ENCODE measurements at regions not wholly inside any gene's neighbourhood (a gene's known extent, or its start where the extent isn't known, plus 50 kb on each side); places are given as distances from the start of the nearest gene placed in this dataset.

DNA sequence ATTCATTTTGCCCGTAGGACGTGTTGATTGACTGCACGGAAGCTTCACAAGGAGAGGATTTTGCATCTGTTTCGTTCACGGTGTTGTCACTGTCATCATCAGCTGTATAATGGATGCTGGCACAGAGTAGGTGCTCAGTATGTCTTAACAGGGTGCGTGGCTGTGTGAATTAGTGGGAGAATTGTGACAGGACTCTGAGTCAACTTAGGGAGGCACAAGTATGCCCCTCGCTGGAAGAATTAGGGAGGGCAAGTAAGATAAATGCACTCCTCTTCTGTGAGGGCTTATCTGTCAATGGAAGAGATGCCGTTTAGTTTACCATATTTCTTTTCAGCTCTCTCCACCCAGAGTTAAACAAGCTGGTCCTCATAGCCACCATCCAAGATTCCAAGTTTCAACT is 107.2 kb downstream of the TRIML1 start:
- Histone ChIP-seq H3K9me3 (ENCODE audit: control insufficient read depth, low read length) (no peaks in the 10 kb centered on the region), H3K9ac (ENCODE audit: extremely low read depth, low read length, poor library complexity, severe bottlenecking) (no peak overlapping the region), H3K27ac (ENCODE audit: low read depth, low read length) (no peak overlapping the region), H3K36me3 (ENCODE audit: control insufficient read depth, insufficient read depth, low read length) (no peaks in the 10 kb centered on the region), H3K27me3 (ENCODE audit: control insufficient read depth, insufficient read depth, low read length, poor library complexity, severe bottlenecking) (no peaks in the 10 kb centered on the region), H3K4me1 (ENCODE audit: control insufficient read depth, insufficient read depth, low read length) (no peaks in the 10 kb centered on the region), H3K4me3 (ENCODE audit: low read length) (no peak overlapping the region)
- DNase-seq: peak; percentile 76
- H3K9me3 Mint-ChIP-seq: no peaks in the 10 kb centered on the region
- H3K27me3 Mint-ChIP-seq (ENCODE audit: insufficient read depth): no peaks in the 10 kb centered on the region
- TF ChIP-seq, protein P1, sequence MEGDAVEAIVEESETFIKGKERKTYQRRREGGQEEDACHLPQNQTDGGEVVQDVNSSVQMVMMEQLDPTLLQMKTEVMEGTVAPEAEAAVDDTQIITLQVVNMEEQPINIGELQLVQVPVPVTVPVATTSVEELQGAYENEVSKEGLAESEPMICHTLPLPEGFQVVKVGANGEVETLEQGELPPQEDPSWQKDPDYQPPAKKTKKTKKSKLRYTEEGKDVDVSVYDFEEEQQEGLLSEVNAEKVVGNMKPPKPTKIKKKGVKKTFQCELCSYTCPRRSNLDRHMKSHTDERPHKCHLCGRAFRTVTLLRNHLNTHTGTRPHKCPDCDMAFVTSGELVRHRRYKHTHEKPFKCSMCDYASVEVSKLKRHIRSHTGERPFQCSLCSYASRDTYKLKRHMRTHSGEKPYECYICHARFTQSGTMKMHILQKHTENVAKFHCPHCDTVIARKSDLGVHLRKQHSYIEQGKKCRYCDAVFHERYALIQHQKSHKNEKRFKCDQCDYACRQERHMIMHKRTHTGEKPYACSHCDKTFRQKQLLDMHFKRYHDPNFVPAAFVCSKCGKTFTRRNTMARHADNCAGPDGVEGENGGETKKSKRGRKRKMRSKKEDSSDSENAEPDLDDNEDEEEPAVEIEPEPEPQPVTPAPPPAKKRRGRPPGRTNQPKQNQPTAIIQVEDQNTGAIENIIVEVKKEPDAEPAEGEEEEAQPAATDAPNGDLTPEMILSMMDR (conservative IDR thresholded peaks at IDR 0.05): peak; percentile 72
- H3K4me1 Mint-ChIP-seq: peaks cover 5% of the 10 kb centered on the region
- 75 to 78% methylated on average over 6 to 8 of the region's 8 CpGs for WGBS, 2 experiments (ENCODE audit: insufficient coverage in 1 of 2, insufficient read length in 1 of 2)
- H3K4me3 Mint-ChIP-seq: no peak overlapping the region
- H3K36me3 Mint-ChIP-seq (ENCODE audit: low read depth): no peaks in the 10 kb centered on the region
- no peak overlapping the region for H3K27ac Mint-ChIP-seq

DNA sequence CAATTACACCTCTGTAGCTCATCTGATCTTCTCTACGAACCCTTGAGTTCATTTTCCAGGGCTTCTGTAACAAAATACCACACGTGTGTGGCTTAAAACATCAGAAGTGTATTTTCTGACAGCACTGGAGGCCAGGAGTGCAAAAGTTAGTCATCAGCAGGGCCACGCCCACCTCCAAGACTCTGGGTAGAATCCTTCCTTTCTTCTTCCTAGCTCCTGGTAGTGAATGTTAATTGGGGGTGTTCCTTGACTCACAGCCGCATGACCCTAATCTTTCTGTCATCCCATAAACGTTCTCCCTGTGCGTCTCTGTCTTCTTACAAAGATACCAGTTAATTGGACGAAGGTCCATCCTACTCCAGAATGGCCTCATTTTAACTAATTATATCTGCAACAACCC is 115.0 kb downstream of the TRIML1 start:
- 90 to 92% methylated on average over 4 to 7 of the region's 7 CpGs for WGBS, 2 experiments (ENCODE audit: insufficient coverage in 1 of 2, insufficient read length in 1 of 2)
- Histone ChIP-seq H3K27ac (ENCODE audit: low read depth, low read length) (no peak overlapping the region), H3K9ac (ENCODE audit: extremely low read depth, low read length, poor library complexity, severe bottlenecking) (no peak overlapping the region), H3K9me3 (ENCODE audit: control insufficient read depth, low read length) (no peaks in the 10 kb centered on the region), H3K4me1 (ENCODE audit: control insufficient read depth, insufficient read depth, low read length) (no peaks in the 10 kb centered on the region), H3K4me3 (ENCODE audit: low read length) (no peak overlapping the region), H3K36me3 (ENCODE audit: control insufficient read depth, insufficient read depth, low read length) (no peaks in the 10 kb centered on the region), H3K27me3 (ENCODE audit: control insufficient read depth, insufficient read depth, low read length, poor library complexity, severe bottlenecking) (no peaks in the 10 kb centered on the region)
- TF ChIP-seq, protein P1 (conservative IDR thresholded peaks at IDR 0.05): no peak
- no peak overlapping the region for H3K27ac Mint-ChIP-seq
- no peaks in the 10 kb centered on the region for H3K9me3 Mint-ChIP-seq
- no peak for DNase-seq
- H3K27me3 Mint-ChIP-seq (ENCODE audit: insufficient read depth): no peaks in the 10 kb centered on the region
- H3K36me3 Mint-ChIP-seq (ENCODE audit: low read depth): no peaks in the 10 kb centered on the region
- H3K4me1 Mint-ChIP-seq: no peaks in the 10 kb centered on the region
- no peak overlapping the region for H3K4me3 Mint-ChIP-seq

DNA sequence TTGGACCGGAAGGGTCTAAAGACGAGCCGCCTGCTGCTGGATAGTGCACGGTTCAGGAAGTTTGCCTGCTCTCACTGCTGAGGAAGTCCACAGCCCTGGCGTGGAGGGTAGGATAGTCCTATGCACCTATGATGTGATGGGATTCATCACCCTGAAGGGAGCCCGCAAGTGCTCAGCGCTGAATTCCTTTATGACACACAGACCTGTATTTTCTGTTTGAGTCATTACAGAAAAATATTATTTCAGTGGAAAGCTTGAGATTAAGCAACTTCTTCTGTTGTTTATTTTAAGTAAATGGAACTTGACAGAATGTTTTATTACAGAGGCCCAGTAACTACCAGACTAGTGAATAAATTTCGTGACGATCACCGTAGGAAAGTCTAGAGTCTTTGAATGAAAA is 123.2 kb downstream of the TRIML1 start:
- WGBS, 2 experiments (ENCODE audit: insufficient coverage in 1 of 2, insufficient read length in 1 of 2): 95% methylated on average over 10 of the region's 10 CpGs; no CpG with 5 or more reads in 1 of the 2 experiments
- Mint-ChIP-seq H3K4me1 (no peaks in the 10 kb centered on the region), H3K9me3 (no peaks in the 10 kb centered on the region), H3K36me3 (ENCODE audit: low read depth) (no peaks in the 10 kb centered on the region), H3K27me3 (ENCODE audit: insufficient read depth) (no peaks in the 10 kb centered on the region), H3K4me3 (no peak overlapping the region), H3K27ac (no peak overlapping the region)
- no peaks in the 10 kb centered on the region for H3K9me3 ChIP-seq (ENCODE audit: control insufficient read depth, low read length)
- H3K9ac ChIP-seq (ENCODE audit: extremely low read depth, low read length, poor library complexity, severe bottlenecking): no peak overlapping the region
- no peak overlapping the region for H3K27ac ChIP-seq (ENCODE audit: low read depth, low read length)
- TF ChIP-seq, protein P1 (conservative IDR thresholded peaks at IDR 0.05): no peak
- H3K4me3 ChIP-seq (ENCODE audit: low read length): no peak overlapping the region
- no peaks in the 10 kb centered on the region for H3K27me3 ChIP-seq (ENCODE audit: control insufficient read depth, insufficient read depth, low read length, poor library complexity, severe bottlenecking)
- DNase-seq: no peak
- H3K36me3 ChIP-seq (ENCODE audit: control insufficient read depth, insufficient read depth, low read length): no peaks in the 10 kb centered on the region
- H3K4me1 ChIP-seq (ENCODE audit: control insufficient read depth, insufficient read depth, low read length): no peaks in the 10 kb centered on the region

All from endodermal cell (in vitro differentiated cells).